Loucy (cell line): ENCODE measurements at regions not wholly inside any gene's neighbourhood (a gene's known extent, or its start where the extent isn't known, plus 50 kb on each side); places are given as distances from the start of the nearest gene placed in this dataset.

Experiments
- H2AFZ ChIP-seq: fragments of 200-600 bp; sonication (generic); 2 replicates; pipeline ENCODE4 v1.6.0; 2016; ENCODE audit warnings: antibody characterized with exemption, mild to moderate bottlenecking, low read length, moderate library complexity
- H3F3A ChIP-seq: fragments of 200-600 bp; 2 replicates; pipeline ENCODE4 v1.6.0; 2016; ENCODE audit warnings: antibody characterized with exemption, low read depth, mild to moderate bottlenecking
- H3K27me3 ChIP-seq: fragments of 200-600 bp; sonication (generic); 2 replicates; pipeline ENCODE4 v1.6.1; 2014; ENCODE audit warnings: low read length, mild to moderate bottlenecking; ENCODE audit not compliant: insufficient read depth, poor library complexity, severe bottlenecking
- H3K36me3 ChIP-seq: fragments of 200-600 bp; sonication (generic); 2 replicates; pipeline ENCODE4 v1.6.1; 2016; ENCODE audit warnings: low read length; ENCODE audit not compliant: insufficient read depth
- H3K4me1 ChIP-seq: fragments of 200-600 bp; sonication (generic); 2 replicates; pipeline ENCODE4 v1.5.1; 2014; ENCODE audit warnings: low read length, mild to moderate bottlenecking; ENCODE audit not compliant: insufficient read depth, poor library complexity, severe bottlenecking
- H3K4me2 ChIP-seq: fragments of 200-600 bp; sonication (generic); 2 replicates; pipeline ENCODE4 v1.6.0; 2014; ENCODE audit warnings: antibody characterized with exemption, low read length, low read depth, mild to moderate bottlenecking; ENCODE audit not compliant: poor library complexity, severe bottlenecking
- H3K4me3 ChIP-seq: fragments of 200-600 bp; sonication (generic); 2 replicates; pipeline ENCODE4 v1.5.1; 2014; ENCODE audit warnings: low read length, mild to moderate bottlenecking, mixed read lengths; ENCODE audit not compliant: poor library complexity, severe bottlenecking
- H3K79me2 ChIP-seq: fragments of 200-600 bp; sonication (generic); 2 replicates; pipeline ENCODE4 v1.6.1; 2014; ENCODE audit warnings: low read length; ENCODE audit not compliant: insufficient read depth
- H3K9ac ChIP-seq: fragments of 200-600 bp; sonication (generic); 2 replicates; pipeline ENCODE4 v1.6.0; 2014; ENCODE audit warnings: mild to moderate bottlenecking, low read depth, low read length, moderate library complexity; ENCODE audit not compliant: poor library complexity, severe bottlenecking
- H3K9me2 ChIP-seq: fragments of 200-600 bp; sonication (generic); replicated peaks from 2 replicates; pipeline ENCODE4 v1.6.1; 2016; ENCODE audit warnings: low read depth, low read length, mixed read lengths
- H3K9me3 ChIP-seq: fragments of 200-600 bp; sonication (generic); 2 replicates; pipeline ENCODE4 v1.6.1; 2014; ENCODE audit warnings: mild to moderate bottlenecking, antibody characterized with exemption, low read length, low read depth; ENCODE audit not compliant: insufficient read depth
- H4K20me1 ChIP-seq: fragments of 200-600 bp; sonication (generic); 2 replicates; pipeline ENCODE4 v1.6.0; 2014; ENCODE audit warnings: antibody characterized with exemption, low read length, mild to moderate bottlenecking; ENCODE audit not compliant: insufficient read depth, poor library complexity, severe bottlenecking
- EZH2phosphoT487 ChIP-seq: fragments of 200-600 bp; IDR thresholded peaks from 2 replicates; pipeline ENCODE4 v1.6.1; 2018; ENCODE audit warnings: antibody characterized with exemption, mild to moderate bottlenecking, moderate library complexity, borderline replicate concordance
- TF ChIP-seq, protein P1 (sequence below): fragments of 200-600 bp; sonication (generic); conservative IDR thresholded peaks from 2 replicates; pipeline ENCODE4 v1.5.1; 2014; ENCODE audit warnings: mild to moderate bottlenecking, antibody characterized with exemption, low read length

DNA sequence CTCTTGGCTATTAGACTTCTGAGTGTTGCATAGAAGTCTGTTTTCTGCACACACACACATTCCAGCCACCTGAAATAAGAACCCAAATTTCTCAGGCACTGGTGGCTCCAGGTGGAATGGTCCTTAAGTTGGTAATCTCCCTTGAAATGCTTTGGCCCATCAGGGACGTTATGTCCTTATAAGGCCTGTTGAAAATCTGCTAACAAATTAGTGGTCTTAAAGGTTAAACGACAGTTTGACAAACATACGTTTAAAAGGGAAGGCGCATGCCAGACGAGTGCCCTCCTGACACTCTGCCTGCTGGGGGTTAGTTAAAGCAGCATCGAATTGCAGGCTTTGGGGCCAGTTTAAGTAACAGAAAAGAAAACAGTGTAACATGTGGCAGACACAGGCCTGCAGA lies 125.0 kb downstream of the TBX22 start:
- Histone ChIP-seq H3K9ac (no peak overlapping the region), H3K4me2 (no peak overlapping the region), H4K20me1 (no peaks in the 10 kb centered on the region), H3K4me3 (no peak overlapping the region), H2AFZ (no peak overlapping the region), H3K36me3 (no peaks in the 10 kb centered on the region), H3K9me2 (no peaks in the 10 kb centered on the region), H3K27me3 (no peaks in the 10 kb centered on the region), H3F3A (no peaks in the 10 kb centered on the region), H3K79me2 (no peaks in the 10 kb centered on the region), H3K4me1 (no peaks in the 10 kb centered on the region), H3K9me3 (no peaks in the 10 kb centered on the region)
- TF ChIP-seq, protein P1, sequence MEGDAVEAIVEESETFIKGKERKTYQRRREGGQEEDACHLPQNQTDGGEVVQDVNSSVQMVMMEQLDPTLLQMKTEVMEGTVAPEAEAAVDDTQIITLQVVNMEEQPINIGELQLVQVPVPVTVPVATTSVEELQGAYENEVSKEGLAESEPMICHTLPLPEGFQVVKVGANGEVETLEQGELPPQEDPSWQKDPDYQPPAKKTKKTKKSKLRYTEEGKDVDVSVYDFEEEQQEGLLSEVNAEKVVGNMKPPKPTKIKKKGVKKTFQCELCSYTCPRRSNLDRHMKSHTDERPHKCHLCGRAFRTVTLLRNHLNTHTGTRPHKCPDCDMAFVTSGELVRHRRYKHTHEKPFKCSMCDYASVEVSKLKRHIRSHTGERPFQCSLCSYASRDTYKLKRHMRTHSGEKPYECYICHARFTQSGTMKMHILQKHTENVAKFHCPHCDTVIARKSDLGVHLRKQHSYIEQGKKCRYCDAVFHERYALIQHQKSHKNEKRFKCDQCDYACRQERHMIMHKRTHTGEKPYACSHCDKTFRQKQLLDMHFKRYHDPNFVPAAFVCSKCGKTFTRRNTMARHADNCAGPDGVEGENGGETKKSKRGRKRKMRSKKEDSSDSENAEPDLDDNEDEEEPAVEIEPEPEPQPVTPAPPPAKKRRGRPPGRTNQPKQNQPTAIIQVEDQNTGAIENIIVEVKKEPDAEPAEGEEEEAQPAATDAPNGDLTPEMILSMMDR: no peak
- no peak for TF ChIP-seq EZH2phosphoT487

DNA sequence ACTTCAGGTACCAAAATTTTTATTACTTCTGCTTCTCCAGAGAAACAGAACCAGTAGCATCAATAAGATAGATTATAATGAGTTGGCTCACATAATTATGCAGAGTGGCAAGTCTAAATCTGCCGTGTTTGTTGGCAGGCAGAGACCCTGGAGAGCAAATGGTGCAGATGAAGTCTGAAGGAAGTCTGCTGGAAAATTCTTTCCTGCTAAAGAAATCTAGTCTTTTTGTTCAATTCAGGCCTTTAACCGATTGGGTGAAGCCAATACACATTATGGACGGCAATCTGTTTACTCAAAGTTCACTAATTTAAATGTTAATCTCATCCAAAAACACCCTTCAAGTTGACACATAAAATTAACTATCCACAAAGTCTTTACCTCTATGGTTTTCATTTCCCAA lies 156.0 kb downstream of the TBX22 start:
- H3K4me3 ChIP-seq: no peak overlapping the region
- H2AFZ ChIP-seq: no peak overlapping the region
- no peaks in the 10 kb centered on the region for H3K9me3 ChIP-seq
- H3F3A ChIP-seq: no peaks in the 10 kb centered on the region
- H3K27me3 ChIP-seq: no peaks in the 10 kb centered on the region
- H3K9ac ChIP-seq: no peak overlapping the region
- H3K36me3 ChIP-seq: no peaks in the 10 kb centered on the region
- no peaks in the 10 kb centered on the region for H3K4me1 ChIP-seq
- no peaks in the 10 kb centered on the region for H4K20me1 ChIP-seq
- TF ChIP-seq, protein P1: no peak
- no peak for TF ChIP-seq EZH2phosphoT487
- no peak overlapping the region for H3K4me2 ChIP-seq
- no peaks in the 10 kb centered on the region for H3K79me2 ChIP-seq
- H3K9me2 ChIP-seq: no peaks in the 10 kb centered on the region

DNA sequence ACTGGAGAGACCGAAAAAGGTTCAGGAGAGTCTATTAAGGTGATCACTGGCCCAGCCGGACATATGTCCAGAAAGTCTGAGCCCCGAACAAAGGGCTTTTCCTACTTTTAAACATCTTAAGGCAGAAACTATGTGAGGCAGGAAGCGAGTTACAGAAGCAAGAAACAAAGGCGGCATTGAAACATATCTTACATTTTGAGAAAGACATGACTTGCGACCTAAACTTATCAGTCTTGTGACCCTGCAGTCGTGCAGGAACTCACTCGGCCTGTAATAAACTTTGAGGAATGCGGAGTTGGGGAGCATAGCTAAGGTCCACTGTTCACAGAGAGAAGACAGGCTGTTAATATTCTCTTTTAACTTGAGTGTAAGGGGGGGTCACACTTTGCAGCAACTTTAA lies 158.7 kb downstream of the TBX22 start:
- no peak overlapping the region for H3K4me3 ChIP-seq
- H3K36me3 ChIP-seq: no peaks in the 10 kb centered on the region
- H3K9me2 ChIP-seq: no peaks in the 10 kb centered on the region
- no peaks in the 10 kb centered on the region for H3F3A ChIP-seq
- H3K9me3 ChIP-seq: no peaks in the 10 kb centered on the region
- H4K20me1 ChIP-seq: no peaks in the 10 kb centered on the region
- TF ChIP-seq, protein P1: no peak
- no peak for TF ChIP-seq EZH2phosphoT487
- H3K27me3 ChIP-seq: no peaks in the 10 kb centered on the region
- H2AFZ ChIP-seq: no peak overlapping the region
- no peaks in the 10 kb centered on the region for H3K4me1 ChIP-seq
- no peaks in the 10 kb centered on the region for H3K79me2 ChIP-seq
- no peak overlapping the region for H3K4me2 ChIP-seq
- H3K9ac ChIP-seq: no peak overlapping the region
